GM21786 (cell line): ENCODE measurements at regions not wholly inside any gene's neighbourhood (a gene's known extent, or its start where the extent isn't known, plus 50 kb on each side); places are given as distances from the start of the nearest gene placed in this dataset.
"Not testable (repeated sequence)": the region's sequence is repeated elsewhere in the genome, so short reads cannot be mapped to it uniquely, and the experiment has no call there.

ENCODE experiments used
- ATAC-seq: cut with Tn5 transposase; IDR thresholded peaks from one replicate; pipeline ENCODE4 v1.9.1; 2021; ENCODE audit not compliant: unreplicated experiment

DNA sequence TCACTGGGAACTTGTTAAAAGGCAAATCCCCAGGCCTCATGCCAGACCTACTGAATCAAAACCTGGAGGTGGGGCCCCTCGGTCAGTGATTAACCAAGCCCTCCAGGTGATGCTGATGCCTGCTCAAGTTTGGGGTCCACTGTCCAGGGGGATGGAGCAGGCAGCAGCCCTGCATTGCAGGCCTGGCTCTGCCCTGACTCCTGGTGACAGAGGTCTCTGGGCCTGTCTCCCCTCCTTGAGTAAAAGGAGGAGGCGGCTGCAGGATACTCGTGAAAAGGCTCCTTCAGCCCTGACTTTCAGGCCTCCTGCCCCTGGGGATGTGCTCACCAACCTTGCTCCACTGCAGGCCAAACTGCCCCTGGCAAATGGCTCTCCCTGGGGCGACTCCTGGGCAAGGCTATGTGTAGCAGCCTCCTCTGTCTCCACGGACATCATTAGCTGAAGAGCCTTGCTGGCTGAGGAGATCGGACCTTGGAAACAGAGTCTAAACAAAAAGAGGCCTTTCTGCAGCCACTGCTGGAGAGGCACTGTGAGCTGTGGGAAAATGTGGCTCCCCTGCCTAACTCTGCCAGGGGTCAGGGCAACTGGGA lies 134.8 kb upstream of the ALDH1B1 start:
- ATAC-seq: no peak

DNA sequence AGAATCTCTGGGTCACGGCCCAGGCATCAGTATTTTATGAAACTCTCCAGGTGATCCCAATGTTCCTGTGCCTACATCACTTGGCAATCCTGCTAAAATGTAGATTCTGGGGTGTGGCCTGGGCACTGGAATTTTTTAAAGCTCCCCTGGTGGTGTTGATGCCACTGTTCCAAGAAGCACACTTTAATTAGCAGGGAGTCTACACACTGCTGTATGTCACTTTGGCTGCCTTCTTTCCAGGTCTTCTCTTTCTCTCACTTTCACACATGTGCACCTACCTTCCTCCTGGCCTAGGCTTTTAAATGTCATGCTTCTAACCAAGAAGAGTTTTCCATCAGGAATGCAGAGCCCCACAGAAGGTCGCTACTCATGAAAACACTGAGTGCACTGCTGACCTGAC lies 136.0 kb upstream of the ALDH1B1 start:
- ATAC-seq: no peak

DNA sequence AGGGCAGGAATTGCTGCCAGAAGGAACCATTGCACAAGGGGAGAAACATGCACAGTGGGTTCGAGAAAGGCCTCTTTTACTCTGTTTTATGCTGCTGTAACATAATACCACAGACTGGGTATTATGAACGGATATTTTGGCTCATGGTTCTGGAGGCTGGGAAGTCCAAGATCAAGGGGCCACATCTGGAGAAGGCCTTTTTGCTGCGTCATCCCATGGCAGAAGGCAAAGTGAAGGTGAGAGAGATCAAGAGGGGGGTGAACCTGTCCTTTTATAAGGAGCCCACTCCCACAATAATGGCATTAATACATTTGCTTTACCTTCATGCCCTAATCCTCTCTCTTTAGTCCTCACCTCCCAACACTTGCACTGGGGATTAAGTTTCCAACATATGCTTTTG lies 136.9 kb upstream of the ALDH1B1 start:
- no peak for ATAC-seq

DNA sequence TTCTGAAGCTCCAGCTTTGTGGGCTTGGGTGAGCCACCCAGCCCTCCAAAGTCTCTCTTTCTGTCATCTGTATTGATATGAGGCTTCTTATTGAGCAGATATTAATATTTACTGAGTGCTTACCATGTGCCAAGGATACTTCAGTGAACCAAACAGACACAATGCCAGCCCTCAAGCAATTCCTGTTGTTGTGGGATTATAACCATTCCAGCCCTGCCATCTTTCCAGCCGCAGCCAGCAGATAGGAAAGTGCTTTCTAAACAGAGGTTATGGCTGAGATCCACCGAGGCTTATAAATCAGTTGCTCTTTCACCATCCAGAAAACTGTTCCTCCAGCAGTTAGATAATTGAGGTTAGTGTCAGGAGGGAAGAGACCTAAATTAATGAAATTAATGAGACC lies 137.7 kb upstream of the ALDH1B1 start:
- no peak for ATAC-seq

DNA sequence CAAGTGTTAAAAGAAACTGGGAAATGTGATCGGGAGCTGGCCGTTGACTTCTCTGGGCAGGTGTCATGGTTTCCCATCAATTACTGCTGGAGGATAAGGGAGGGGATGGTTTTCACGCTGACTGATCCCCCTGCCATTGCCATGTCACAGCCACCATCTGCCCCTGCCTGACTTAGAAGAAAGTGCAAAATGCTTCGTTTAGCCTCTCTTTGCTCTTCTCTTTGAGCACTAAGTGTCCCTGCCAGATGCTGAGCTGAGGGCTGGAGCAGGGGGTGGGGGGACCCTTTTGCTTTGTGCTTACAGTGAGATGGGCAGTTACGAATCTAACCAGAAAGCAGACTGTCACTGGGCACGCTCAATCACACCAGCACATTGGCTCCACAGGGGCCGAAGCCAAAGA lies 138.4 kb upstream of the ALDH1B1 start:
- ATAC-seq: no peak

DNA sequence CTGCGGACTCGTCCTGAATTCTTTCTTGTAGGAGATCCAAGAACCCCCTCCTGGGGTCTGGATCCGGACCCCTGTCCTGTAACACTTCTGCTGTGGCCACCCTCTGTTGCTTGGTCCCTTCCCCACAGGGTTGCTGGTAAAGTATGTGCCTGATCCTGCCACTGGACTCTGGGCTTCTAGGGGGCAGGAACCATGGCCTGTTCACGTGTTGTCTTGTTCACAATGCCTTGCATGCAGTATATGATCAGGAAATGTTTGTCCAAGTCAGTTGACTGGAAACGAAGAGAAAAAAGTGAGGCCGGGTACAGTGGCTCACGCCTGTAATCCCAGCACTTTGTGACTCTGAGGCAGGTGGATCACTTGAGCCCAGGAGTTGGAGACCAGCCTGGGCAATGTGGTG lies 139.3 kb upstream of the ALDH1B1 start:
- ATAC-seq: no peak

DNA sequence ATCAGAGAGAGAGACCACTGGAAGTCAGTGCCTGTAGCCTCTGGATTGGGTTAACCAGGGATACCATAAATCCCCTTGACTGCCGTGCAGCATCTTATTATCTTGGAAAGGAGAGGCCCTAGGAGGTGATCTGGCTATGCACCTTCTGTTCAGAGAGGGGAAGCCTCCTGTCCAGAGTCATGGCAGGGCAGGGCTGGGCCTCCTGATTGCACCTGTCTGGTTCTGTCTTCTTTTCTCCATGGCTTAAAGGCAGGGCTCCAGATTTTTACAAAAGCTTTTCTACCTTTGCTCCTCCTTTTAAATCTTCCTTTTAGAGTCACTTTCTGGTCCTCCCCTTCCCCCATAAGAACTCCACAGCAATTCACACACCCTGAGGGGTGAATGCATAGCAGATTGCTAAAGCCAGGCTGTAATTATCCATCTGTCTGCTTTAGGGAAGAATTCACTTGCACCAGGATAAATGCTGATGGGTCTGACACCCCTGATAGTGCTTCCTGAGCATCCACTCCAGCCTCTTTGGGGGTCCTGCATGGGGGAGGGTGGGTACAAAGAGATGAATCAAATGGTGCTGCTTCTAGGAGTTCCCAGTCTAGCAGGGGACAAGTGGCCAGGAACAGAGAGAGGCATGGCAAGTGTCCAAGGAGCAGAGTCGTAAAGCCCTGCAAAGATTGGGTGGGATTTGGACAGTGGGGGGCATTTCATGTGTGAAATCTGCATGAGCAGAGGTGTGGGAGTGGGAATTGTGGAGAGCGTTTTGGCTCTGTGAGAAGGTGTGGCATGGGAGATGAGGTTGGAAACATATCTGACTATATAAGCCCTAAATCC lies 141.3 kb upstream of the ALDH1B1 start:
- ATAC-seq: no peak

DNA sequence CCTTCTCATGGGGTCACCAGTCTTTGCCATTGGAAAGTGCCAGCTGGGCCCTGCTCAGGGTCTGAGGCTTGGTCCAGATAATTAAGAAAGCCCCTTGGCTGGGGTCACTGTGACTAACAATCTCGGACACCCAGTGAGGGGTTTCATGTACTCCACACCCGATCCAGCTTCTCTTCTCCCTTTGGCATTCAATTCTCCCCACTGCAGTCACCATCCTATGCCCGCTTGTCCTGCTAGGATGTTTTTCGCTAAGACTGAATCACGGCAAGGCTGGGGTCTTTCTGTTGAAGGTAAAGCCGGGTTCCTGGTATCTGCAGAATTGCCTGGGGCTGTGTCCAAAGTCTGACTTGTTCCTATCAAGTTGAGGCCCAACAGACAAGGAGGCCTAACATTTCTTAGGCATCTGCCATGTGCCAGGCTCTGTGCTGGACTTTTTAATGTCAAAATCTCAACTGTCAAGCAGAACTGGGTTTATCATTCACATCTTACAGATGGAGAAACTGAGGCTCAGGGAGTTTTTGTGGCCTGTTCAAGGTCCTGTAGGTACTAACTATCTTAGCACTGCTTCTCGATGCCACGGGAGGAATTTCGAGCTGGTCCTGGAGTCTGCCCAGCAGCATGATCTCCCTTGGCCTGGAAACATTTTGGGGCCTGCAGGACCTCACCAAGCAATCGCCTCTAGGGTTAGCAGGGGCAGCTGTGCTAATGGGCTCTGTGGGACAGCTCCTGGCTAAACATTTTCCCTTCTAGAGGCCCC lies 142.0 kb upstream of the ALDH1B1 start:
- ATAC-seq: no peak

DNA sequence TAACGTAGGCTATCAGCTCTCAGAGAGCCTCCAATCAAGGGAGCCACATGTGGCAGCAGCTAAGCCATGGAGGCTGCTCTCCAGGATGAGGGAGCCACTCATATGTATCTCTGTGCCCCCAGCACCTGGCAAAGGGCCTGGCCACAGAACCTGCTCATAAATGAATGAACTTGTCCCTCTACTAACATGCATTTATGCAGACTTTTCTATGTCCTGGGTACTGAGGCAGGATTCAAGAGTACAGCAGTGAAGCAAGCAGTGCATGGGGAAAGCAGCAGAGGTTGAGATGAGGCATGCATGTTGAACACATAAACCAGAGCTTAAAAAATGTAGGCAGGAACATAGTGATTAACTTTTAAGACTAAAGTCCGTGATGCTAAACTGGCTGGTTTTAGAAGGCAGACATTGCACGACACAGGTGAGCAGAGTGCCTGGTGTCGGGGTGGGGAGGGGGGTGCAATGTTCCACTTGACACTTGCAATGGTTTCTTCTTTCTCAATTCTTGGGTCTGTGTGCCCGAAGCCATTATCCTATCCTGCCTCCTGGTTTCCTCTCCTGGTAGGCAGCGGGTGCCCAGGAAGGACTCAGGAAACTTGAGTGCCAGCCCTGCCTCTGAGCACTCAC lies 142.8 kb upstream of the ALDH1B1 start:
- ATAC-seq: no peak

DNA sequence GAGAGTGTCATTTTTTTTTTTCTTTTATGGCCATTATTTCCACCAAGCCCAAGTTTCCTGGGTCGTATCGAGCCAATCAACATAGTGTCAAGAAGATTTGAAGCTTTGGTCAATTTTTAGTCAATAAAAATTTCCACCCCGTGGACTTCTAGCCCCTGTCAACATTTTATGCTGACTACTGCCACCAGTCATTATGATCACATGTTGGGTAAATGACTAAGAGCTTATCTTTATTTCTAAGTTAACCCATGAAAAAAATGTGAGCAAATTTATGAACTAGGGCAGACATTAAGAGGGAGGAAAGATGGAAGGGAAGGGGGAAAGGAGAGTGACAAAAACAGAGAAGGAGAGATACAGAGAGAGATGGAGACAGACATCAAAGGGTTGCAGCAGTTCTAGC lies 143.5 kb upstream of the ALDH1B1 start:
- no peak for ATAC-seq

DNA sequence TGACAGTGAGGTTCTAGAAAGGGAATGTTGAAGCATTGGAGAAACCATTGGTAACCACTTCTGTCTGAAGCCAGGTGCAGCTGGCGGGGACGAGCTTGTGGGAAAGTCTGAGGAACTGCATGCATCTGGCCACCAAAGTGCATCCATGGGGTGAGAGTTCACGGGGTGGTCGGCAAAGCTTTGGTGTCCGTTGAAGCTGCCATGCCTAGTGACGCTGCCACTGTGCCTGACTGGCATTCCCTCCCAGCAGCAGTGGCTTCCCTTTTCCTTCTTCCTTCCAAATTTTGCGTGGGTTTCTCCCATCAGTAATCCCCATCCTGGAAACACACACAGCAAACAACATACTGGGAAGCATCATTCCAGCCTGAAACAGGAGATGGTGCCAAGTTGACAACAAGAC lies 145.7 kb upstream of the ALDH1B1 start:
- no peak for ATAC-seq

DNA sequence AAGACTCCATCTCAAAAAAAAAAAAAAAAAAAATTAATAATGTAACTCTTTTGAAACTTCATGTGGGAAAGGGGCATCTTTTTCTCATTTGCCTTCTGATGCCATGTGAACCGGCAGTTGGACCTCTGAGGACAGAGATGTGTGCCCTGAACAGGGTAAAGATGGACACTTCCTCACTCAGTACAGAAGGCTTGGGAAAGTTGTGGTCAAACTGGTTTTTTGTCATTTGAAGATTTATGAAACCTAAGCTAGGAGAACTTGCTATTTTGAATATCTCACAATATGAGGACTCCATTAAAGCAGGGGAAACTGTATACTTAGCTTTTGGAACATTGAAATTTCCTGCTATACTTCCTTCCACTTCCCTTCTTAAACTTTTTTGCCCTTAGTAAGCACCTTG lies 147.5 kb upstream of the ALDH1B1 start:
- ATAC-seq: no peak

DNA sequence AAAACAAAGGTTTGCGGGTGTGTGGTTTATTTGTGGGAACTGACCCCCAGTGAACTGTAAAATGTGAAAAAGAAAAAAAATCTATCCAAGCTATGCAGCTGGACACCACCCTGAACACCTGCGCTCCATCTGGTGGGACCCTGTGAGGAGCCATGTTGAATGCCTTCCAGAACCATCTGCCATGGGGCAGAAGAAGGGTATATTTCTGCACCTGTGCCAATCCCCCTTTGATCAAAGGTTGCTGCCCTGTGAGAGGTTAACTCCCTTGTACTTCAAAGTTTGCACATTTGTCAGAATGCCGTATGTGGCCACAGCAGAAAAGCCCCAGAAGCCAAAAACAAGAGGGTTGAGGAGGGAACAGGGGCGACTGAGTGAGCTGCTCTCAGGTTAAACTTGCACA lies 148.5 kb upstream of the ALDH1B1 start:
- ATAC-seq: no peak

DNA sequence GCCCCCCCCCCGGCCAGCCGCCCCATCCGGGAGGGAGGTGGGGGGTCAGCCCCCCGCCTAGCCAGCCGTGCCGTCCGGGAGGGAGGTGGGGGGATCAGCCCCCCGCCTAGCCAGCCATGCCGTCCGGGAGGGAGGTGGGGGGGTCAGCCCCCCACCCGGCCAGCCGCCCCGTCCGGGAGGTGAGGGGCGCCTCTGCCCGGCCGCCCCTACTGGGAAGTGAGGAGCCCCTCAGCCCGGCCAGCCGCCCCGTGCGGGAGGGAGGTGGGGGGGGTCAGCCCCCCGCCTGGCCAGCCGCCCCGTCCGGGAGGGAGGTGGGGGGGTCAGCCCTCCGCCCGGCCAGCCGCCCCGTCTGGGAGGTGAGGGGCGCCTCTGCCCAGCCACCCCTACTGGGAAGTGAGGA lies 150.4 kb upstream of the ALDH1B1 start:
- ATAC-seq: not testable (repeated sequence)

DNA sequence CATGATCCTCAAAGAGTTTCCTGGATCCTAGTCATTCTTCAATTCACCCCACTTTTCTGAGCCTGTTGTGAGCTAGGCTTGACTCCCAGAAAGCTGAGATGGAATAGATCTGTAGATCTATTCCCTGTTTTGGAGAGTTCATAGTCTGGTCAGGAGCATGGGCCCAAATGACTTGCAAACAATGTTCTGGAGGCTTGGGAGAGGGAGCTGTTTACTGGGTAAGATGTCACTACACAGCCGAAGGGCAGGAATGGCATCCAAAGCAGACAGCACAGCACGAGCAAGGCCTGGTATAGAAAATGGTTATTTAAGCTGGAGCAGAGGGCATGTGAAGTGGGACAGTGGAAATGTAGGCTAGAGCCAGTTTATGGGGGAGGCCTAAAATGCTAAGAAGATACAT lies 152.5 kb upstream of the ALDH1B1 start:
- no peak for ATAC-seq

DNA sequence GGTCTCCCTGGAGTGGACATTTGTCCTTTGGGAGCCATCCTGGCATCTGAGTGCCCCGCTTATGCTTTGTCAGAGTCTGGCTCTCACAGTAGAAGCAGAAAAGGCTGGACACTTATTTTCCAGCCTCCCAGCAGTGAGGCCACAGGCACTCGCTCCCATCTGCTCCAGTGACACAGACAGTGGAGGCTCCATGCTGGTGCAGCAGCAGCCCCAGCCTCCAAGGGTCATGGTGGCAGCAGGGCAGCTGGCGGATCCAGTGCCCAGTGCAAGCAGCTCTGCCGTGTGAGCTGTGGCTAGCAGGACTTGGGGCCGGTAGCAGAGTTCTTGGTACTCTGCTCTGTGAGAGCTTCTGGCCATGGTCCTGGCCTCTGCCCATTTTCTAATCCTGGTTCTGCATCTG lies 157.3 kb upstream of the ALDH1B1 start:
- ATAC-seq: no peak

DNA sequence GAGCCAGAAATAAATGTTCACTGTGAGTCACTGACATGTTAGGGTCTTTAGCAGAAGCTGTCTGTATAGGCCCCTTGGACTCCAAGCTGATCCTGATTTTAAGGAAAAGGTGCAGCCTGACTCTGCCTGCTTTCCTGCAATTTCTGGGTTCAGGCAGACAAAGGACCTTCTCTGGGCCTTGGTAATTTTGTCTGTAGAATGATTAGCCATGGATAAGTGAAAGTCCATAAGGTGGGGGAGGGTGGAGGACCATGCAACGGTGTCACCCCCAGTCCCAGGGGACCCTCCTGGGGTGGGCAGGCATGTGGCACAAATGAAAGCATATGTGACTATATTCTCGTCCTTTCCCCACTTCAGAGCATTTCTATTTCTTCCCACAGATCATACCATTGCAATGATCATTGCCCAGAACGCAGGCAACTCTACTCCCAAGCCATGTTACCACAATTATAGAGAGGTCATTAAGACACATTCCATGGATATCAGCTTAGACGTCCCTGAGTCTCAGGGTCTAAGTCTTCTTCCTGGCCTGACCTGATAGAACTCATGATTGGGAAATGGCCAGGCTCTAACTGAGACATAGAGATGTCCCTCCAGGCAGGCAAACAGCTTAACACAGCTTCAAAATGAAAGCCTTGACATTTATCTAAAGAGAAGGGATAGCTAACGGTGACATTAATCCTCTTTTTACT lies 157.9 kb upstream of the ALDH1B1 start:
- no peak for ATAC-seq

DNA sequence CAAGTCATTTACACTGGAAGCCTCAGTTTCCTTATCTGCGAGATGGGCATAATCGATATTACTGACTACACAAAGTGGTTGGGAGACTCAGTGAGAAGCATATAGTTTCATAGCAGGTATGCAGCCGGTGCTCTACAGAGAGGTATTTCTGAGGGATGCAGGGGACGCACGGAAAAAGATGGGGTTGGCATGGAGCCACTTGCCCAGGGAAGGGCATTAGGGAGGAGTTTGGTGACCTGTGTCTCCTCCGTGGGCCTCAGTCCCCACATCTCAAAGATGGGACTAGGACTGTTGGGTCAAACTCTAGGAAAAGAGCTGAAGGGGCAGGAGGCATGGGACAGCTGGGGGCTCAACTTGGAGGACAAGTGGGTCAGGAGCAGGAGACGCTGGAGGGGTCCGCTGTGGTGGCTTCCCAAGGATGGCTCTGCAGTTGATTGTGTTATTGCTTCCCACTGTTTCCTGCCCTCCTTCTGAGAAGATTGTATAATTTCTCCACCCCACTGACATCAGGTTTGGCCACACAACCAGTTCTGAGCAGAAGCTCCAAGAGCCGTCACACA lies 158.6 kb upstream of the ALDH1B1 start:
- no peak for ATAC-seq

DNA sequence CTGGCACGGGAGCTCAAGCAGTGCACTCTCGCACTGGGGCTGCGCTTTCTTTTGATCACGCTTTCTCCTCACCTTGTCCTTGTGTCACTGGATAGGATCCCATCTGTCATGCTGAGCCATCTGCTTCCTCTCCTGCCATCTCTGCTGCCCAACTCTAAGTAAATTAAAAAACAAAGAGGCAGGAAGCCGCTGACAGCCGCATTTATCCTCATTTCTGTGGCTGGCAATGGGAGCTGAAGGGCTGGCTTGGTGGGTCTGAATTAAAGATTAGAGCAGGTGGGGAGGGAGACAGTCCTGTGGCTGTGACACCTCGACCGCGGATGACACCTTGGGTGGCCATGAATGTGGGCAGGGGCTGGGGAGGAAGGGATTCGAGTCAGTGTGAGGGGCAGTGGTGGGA lies 159.2 kb upstream of the ALDH1B1 start:
- no peak for ATAC-seq

DNA sequence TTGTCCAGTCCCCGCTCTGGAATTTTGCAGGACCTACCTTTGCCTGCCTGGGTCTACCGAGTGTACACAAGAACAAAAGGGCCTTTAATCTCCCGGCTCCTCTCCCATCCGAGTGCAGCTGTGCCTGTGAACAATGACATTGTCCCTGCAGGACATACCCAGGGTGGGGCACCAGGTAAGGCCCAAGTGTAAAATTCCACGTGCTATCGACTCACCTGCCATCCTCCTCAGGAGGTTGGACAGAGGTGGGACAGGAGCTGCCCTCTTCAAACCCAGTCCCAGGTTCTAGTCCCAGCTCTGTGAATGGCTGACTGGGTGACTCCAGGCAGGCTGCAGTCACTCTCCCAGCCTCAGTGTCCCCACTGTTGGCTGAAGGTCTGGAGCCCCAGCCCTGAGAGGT lies 159.6 kb upstream of the ALDH1B1 start:
- no peak for ATAC-seq
